ENCODE measurements at regions not wholly inside any gene's neighbourhood (a gene's known extent, or its start where the extent isn't known, plus 50 kb on each side); places are given as distances from the start of the nearest gene placed in this dataset.

- Mint-ChIP-seq H3K27me3 (ENCODE audit: low read depth in 2 of 2) (peaks cover 6 to 15% of the 10 kb centered on the region in 2 donors), H3K4me1 (peaks cover 6 to 7% of the 10 kb centered on the region in 2 donors), H3K9me3 (no peaks in the 10 kb centered on the region), H3K36me3 (no peaks in the 10 kb centered on the region), H3K4me3 (no peak overlapping the region), H3K27ac (no peak overlapping the region)
- 98% methylated on average over 2 of the region's 3 CpGs for WGBS (ENCODE audit: insufficient coverage)
- ATAC-seq: no peak
- Histone ChIP-seq H3K27ac (ENCODE audit: low read length) (no peak overlapping the region), H3K36me3 (ENCODE audit: control insufficient read depth, insufficient read depth, low read length) (no peaks in the 10 kb centered on the region), H3K27me3 (ENCODE audit: control insufficient read depth, insufficient read depth, low read length) (no peaks in the 10 kb centered on the region), H3K9me3 (ENCODE audit: control insufficient read depth, insufficient read depth, low read length) (peaks cover 4% of the 10 kb centered on the region), H3K4me1 (ENCODE audit: control insufficient read depth, insufficient read depth, low read length) (no peaks in the 10 kb centered on the region), H3K4me3 (ENCODE audit: low read length) (no peak overlapping the region)
- intact Hi-C loops (cut with micrococcal nuclease): no loop called here
- DNase-seq: no peak
- TF ChIP-seq CTCF (IDR thresholded peaks at IDR 0.05): no peak
These were observed 188.6 kb upstream of the HABP2 start for GRCh38 chr10:113364227-113364626.

GRCh38 chr10:113368666-113369364 lies 184.0 kb upstream of the HABP2 start:
- no peak for TF ChIP-seq CTCF (IDR thresholded peaks at IDR 0.05)

GRCh38 chr10:113369365-113369694 lies 183.5 kb upstream of the HABP2 start:
- WGBS (ENCODE audit: insufficient coverage): 77% methylated on average over 5 of the region's 5 CpGs
- ATAC-seq: no peak
- H3K4me3 Mint-ChIP-seq: no peak overlapping the region
- Histone ChIP-seq H3K4me3 (ENCODE audit: low read length) (no peak overlapping the region), H3K4me1 (ENCODE audit: control insufficient read depth, insufficient read depth, low read length) (no peaks in the 10 kb centered on the region), H3K9me3 (ENCODE audit: control insufficient read depth, insufficient read depth, low read length) (peaks cover 4% of the 10 kb centered on the region), H3K27me3 (ENCODE audit: control insufficient read depth, insufficient read depth, low read length) (no peaks in the 10 kb centered on the region), H3K36me3 (ENCODE audit: control insufficient read depth, insufficient read depth, low read length) (no peaks in the 10 kb centered on the region), H3K27ac (ENCODE audit: low read length) (no peak overlapping the region)
- no peaks in the 10 kb centered on the region for H3K4me1 Mint-ChIP-seq
- no peak for TF ChIP-seq CTCF (IDR thresholded peaks at IDR 0.05)
- DNase-seq: no peak
- intact Hi-C loops (cut with micrococcal nuclease): no loop called here
- H3K9me3 Mint-ChIP-seq: no peaks in the 10 kb centered on the region
- H3K27ac Mint-ChIP-seq: no peak overlapping the region
- no peaks in the 10 kb centered on the region for H3K36me3 Mint-ChIP-seq
- peaks cover 5 to 15% of the 10 kb centered on the region in 2 donors for H3K27me3 Mint-ChIP-seq (ENCODE audit: low read depth in 2 of 2)

More at GRCh38 chr10:113368666-113369364, 184.0 kb upstream of the HABP2 start:
- Histone ChIP-seq H3K27me3 (ENCODE audit: control insufficient read depth, insufficient read depth, low read length) (no peaks in the 10 kb centered on the region), H3K9me3 (ENCODE audit: control insufficient read depth, insufficient read depth, low read length) (peaks cover 4% of the 10 kb centered on the region), H3K4me3 (ENCODE audit: low read length) (no peak overlapping the region), H3K4me1 (ENCODE audit: control insufficient read depth, insufficient read depth, low read length) (no peaks in the 10 kb centered on the region), H3K36me3 (ENCODE audit: control insufficient read depth, insufficient read depth, low read length) (no peaks in the 10 kb centered on the region), H3K27ac (ENCODE audit: low read length) (no peak overlapping the region)
- ATAC-seq (no peak), DNase-seq (no peak)
- no peaks in the 10 kb centered on the region for H3K36me3 Mint-ChIP-seq
- no peaks in the 10 kb centered on the region for H3K9me3 Mint-ChIP-seq
- no peak overlapping the region for H3K4me3 Mint-ChIP-seq
- no peak overlapping the region for H3K27ac Mint-ChIP-seq
- 83% methylated on average over 5 of the region's 6 CpGs for WGBS (ENCODE audit: insufficient coverage)
- no peaks in the 10 kb centered on the region for H3K4me1 Mint-ChIP-seq
- intact Hi-C loops (cut with micrococcal nuclease): no loop called here
- peaks cover 5 to 15% of the 10 kb centered on the region in 2 donors for H3K27me3 Mint-ChIP-seq (ENCODE audit: low read depth in 2 of 2)

GRCh38 chr10:113376428-113376827 lies 176.4 kb upstream of the HABP2 start:
- no peak for TF ChIP-seq CTCF (IDR thresholded peaks at IDR 0.05)
- peaks cover 0 to 3% of the 10 kb centered on the region in 2 donors for H3K4me1 Mint-ChIP-seq
- H3K4me3 ChIP-seq (ENCODE audit: low read length): no peak overlapping the region
- H3K4me3 Mint-ChIP-seq: no peak overlapping the region
- WGBS (ENCODE audit: insufficient coverage): 73% methylated on average over 1 of the region's 1 CpG
- no peak overlapping the region for H3K27ac Mint-ChIP-seq
- no peaks in the 10 kb centered on the region for H3K27me3 ChIP-seq (ENCODE audit: control insufficient read depth, insufficient read depth, low read length)
- H3K36me3 Mint-ChIP-seq: no peaks in the 10 kb centered on the region
- intact Hi-C loops (cut with micrococcal nuclease): no loop called here
- H3K9me3 ChIP-seq (ENCODE audit: control insufficient read depth, insufficient read depth, low read length): no peaks in the 10 kb centered on the region
- H3K9me3 Mint-ChIP-seq: no peaks in the 10 kb centered on the region
- DNase-seq (no peak), ATAC-seq (no peak)
- H3K27me3 Mint-ChIP-seq (ENCODE audit: low read depth in 2 of 2): peaks cover 6 to 9% of the 10 kb centered on the region in 2 donors
- peaks cover 3% of the 10 kb centered on the region for H3K4me1 ChIP-seq (ENCODE audit: control insufficient read depth, insufficient read depth, low read length)
- no peak overlapping the region for H3K27ac ChIP-seq (ENCODE audit: low read length)
- no peaks in the 10 kb centered on the region for H3K36me3 ChIP-seq (ENCODE audit: control insufficient read depth, insufficient read depth, low read length)

All from natural killer cell (primary cell).